Hepatocyte (in vitro differentiated cells): ENCODE measurements at regions not wholly inside any gene's neighbourhood (a gene's known extent, or its start where the extent isn't known, plus 50 kb on each side); places are given as distances from the start of the nearest gene placed in this dataset.

Source experiments
- DNase-seq: peaks from one replicate; pipeline ENCODE4 v3.0.0-alpha.2; 2016; ENCODE audit warnings: low spot score
- H2AFZ ChIP-seq: fragments of 200-600 bp; sonication (generic); 2 replicates; pipeline ENCODE4 v1.6.0; 2016; ENCODE audit warnings: antibody characterized with exemption, mild to moderate bottlenecking
- H3K27ac ChIP-seq: fragments of 200-600 bp; sonication (generic); 2 replicates; pipeline ENCODE4 v1.5.1; 2016; ENCODE audit warnings: mild to moderate bottlenecking
- H3K27me3 ChIP-seq: fragments of 200-600 bp; sonication (generic); 2 replicates; pipeline ENCODE4 v1.6.1; 2016
- H3K36me3 ChIP-seq: fragments of 200-600 bp; sonication (generic); replicated peaks from 2 replicates; pipeline ENCODE4 v1.5.1; 2016; ENCODE audit warnings: low read depth; ENCODE audit not compliant: insufficient read depth
- H3K4me1 ChIP-seq: fragments of 200-600 bp; sonication (generic); 2 replicates; pipeline ENCODE4 v1.5.1; 2016; ENCODE audit warnings: mild to moderate bottlenecking, moderate library complexity; ENCODE audit not compliant: insufficient read depth
- H3K4me2 ChIP-seq: fragments of 200-600 bp; sonication (generic); 2 replicates; pipeline ENCODE4 v1.6.0; 2016
- H3K4me3 ChIP-seq: fragments of 200-600 bp; sonication (generic); 2 replicates; pipeline ENCODE4 v1.5.1; 2016; ENCODE audit warnings: mild to moderate bottlenecking
- H3K79me2 ChIP-seq: fragments of 200-600 bp; sonication (generic); 2 replicates; pipeline ENCODE4 v1.6.0; 2017; ENCODE audit warnings: mild to moderate bottlenecking
- H3K9me2 ChIP-seq: fragments of 200-600 bp; sonication (generic); replicated peaks from 2 replicates; pipeline ENCODE4 v1.6.0; 2017; ENCODE audit warnings: mild to moderate bottlenecking; ENCODE audit not compliant: insufficient read depth
- H3K9me3 ChIP-seq: fragments of 200-600 bp; sonication (generic); 2 replicates; pipeline ENCODE4 v1.5.1; 2016; ENCODE audit warnings: low read depth, mild to moderate bottlenecking
- H4K20me1 ChIP-seq: fragments of 200-600 bp; sonication (generic); 2 replicates; pipeline ENCODE4 v1.6.0; 2016; ENCODE audit warnings: mild to moderate bottlenecking; ENCODE audit not compliant: insufficient read depth, poor library complexity, severe bottlenecking
- EZH2 ChIP-seq: fragments of 200-600 bp; sonication (generic); IDR thresholded peaks from 2 replicates; pipeline ENCODE4 v1.6.1; 2016; ENCODE audit warnings: antibody characterized with exemption, mild to moderate bottlenecking, borderline replicate concordance
- EZH2phosphoT487 ChIP-seq: fragments of 200-600 bp; sonication (generic); IDR thresholded peaks from one replicate; pipeline ENCODE4 v1.6.1; 2018; ENCODE audit warnings: antibody characterized with exemption, mild to moderate bottlenecking, low read depth, moderate library complexity; ENCODE audit not compliant: unreplicated experiment, severe bottlenecking
- WGBS: methylation state at CpG from one replicate; pipeline ENCODE4 v1.1.6; 2016; ENCODE audit warnings: low lambda C conversion rate; ENCODE audit errors: missing lambda C conversion rate; 5-methylcytosine and 5-hydroxymethylcytosine counted together
- TF ChIP-seq, protein P1 (sequence below): fragments of 200-600 bp; sonication (generic); IDR thresholded peaks from 2 replicates; pipeline ENCODE4 v1.5.1; 2016; ENCODE audit warnings: antibody characterized with exemption, mild to moderate bottlenecking; ENCODE audit not compliant: poor library complexity

DNA sequence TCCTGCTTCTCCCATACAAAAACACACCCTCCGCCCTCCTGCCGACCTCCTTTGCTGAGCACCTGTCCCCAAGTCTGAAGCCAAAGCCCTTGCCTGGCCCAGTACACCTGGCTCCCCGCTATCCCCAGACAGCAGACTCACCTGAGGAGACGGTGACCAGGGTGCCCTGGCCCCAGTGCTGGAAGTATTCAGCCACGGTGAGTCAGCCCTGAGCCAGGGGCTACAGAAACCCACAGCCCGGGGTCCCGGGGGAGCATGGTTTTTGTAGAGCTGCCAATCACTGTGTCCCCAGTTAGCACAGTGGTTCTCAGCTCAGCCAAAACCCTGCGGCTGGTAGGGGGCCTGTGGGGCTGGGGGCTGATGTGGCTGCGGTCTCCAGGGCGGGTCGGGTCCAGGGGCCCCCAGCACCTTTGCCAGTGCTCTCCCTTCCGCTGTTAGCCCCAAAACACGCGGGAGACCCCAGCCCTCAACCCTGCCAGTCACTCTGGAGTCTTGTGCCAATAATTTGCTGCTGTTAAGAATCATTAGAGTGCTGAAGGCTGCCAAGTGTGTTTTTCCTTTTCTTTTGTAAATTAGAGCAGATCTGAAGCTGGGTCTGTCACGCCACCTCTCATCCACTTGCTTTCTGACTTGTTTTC, 339.0 kb downstream of the TMEM121 start:
- WGBS: 70% methylated on average over 15 of the region's 15 CpGs
- Histone ChIP-seq H3K4me2 (no peak overlapping the region), H3K9me3 (no peaks in the 10 kb centered on the region), H3K4me1 (no peaks in the 10 kb centered on the region), H3K27me3 (no peaks in the 10 kb centered on the region), H3K36me3 (no peaks in the 10 kb centered on the region), H3K79me2 (no peaks in the 10 kb centered on the region), H3K9me2 (no peaks in the 10 kb centered on the region), H4K20me1 (no peaks in the 10 kb centered on the region), H2AFZ (no peak overlapping the region), H3K27ac (no peak overlapping the region), H3K4me3 (no peak overlapping the region)
- no peak for DNase-seq
- TF ChIP-seq EZH2: no peak
- TF ChIP-seq EZH2phosphoT487: no peak
- TF ChIP-seq, protein P1, sequence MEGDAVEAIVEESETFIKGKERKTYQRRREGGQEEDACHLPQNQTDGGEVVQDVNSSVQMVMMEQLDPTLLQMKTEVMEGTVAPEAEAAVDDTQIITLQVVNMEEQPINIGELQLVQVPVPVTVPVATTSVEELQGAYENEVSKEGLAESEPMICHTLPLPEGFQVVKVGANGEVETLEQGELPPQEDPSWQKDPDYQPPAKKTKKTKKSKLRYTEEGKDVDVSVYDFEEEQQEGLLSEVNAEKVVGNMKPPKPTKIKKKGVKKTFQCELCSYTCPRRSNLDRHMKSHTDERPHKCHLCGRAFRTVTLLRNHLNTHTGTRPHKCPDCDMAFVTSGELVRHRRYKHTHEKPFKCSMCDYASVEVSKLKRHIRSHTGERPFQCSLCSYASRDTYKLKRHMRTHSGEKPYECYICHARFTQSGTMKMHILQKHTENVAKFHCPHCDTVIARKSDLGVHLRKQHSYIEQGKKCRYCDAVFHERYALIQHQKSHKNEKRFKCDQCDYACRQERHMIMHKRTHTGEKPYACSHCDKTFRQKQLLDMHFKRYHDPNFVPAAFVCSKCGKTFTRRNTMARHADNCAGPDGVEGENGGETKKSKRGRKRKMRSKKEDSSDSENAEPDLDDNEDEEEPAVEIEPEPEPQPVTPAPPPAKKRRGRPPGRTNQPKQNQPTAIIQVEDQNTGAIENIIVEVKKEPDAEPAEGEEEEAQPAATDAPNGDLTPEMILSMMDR: no peak

- no peaks in the 10 kb centered on the region for H3K9me2 ChIP-seq
- H3K4me1 ChIP-seq: no peaks in the 10 kb centered on the region
- no peaks in the 10 kb centered on the region for H3K79me2 ChIP-seq
- H3K27me3 ChIP-seq: no peaks in the 10 kb centered on the region
- no peak overlapping the region for H3K4me2 ChIP-seq
- H3K36me3 ChIP-seq: no peaks in the 10 kb centered on the region
- H3K9me3 ChIP-seq: no peaks in the 10 kb centered on the region
- no peak overlapping the region for H2AFZ ChIP-seq
- TF ChIP-seq, protein P1: no peak
- TF ChIP-seq EZH2phosphoT487 (no peak), EZH2 (no peak)
- no peak overlapping the region for H3K27ac ChIP-seq
- DNase-seq: no peak
- no peaks in the 10 kb centered on the region for H4K20me1 ChIP-seq
- no peak overlapping the region for H3K4me3 ChIP-seq
- 88% methylated on average over 28 of the region's 32 CpGs for WGBS
Observed at GRCh38 chr14:105865904-105866840, 339.8 kb downstream of the TMEM121 start.

DNA sequence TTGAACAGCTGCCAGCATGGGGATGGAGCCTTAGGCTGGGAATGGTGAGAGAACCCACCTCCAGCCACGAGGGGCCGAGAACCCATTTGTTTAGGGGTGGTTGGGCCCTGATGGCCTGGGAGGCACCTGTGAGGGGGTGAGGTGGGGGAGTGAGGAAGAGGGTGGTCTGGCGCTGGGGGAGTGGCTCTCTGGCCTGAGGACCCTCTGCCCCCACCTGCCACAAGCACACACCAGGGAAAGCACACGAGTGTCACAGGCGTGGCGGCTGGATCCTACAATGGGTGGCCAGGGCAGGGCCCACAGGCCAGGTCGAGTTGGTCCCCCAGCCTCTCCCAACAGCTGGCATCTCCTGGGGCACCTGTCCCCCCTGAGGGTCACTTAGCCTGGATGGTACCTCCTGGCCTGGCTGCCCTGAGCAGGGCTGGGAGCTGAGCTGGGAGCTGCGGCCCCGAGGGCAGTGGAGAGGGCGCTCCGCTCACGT, 340.5 kb downstream of the TMEM121 start:
- no peak overlapping the region for H3K27ac ChIP-seq
- H3K79me2 ChIP-seq: no peaks in the 10 kb centered on the region
- H3K27me3 ChIP-seq: no peaks in the 10 kb centered on the region
- DNase-seq: no peak
- no peaks in the 10 kb centered on the region for H4K20me1 ChIP-seq
- no peak for TF ChIP-seq EZH2
- TF ChIP-seq, protein P1: no peak
- no peaks in the 10 kb centered on the region for H3K9me3 ChIP-seq
- no peaks in the 10 kb centered on the region for H3K9me2 ChIP-seq
- no peak overlapping the region for H3K4me3 ChIP-seq
- no peak overlapping the region for H3K4me2 ChIP-seq
- no peaks in the 10 kb centered on the region for H3K4me1 ChIP-seq
- no peaks in the 10 kb centered on the region for H3K36me3 ChIP-seq
- WGBS: 89% methylated on average over 12 of the region's 12 CpGs
- H2AFZ ChIP-seq: no peak overlapping the region
